ENCODE measurements at regions not wholly inside any gene's neighbourhood (a gene's known extent, or its start where the extent isn't known, plus 50 kb on each side); places are given as distances from the start of the nearest gene placed in this dataset.
"Not testable (repeated sequence)": the region's sequence is repeated elsewhere in the genome, so short reads cannot be mapped to it uniquely, and the experiment has no call there.

DNA sequence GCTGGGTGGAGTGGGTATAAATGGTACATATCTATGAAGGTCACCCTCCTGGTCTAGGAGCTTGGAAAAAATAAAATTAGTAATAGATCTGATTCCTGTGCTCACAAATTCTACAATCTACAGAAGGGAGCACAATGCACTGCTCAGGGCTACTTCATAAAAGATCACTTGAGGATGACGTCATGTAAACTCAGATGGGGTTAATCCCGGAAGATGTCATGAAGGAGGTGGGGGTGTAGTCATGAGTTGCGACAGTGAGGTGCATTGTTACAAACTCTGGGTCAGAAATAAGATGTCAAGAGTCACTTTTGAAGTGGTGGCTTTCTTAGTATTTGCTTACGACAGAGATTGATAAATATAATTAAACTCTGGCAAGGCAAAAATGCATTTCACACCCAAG, 68.2 kb downstream of the LHX9 start:
- ATAC-seq (no peak), DNase-seq (no peak)
- intact Hi-C loops (cut with micrococcal nuclease), result no loop called here

DNA sequence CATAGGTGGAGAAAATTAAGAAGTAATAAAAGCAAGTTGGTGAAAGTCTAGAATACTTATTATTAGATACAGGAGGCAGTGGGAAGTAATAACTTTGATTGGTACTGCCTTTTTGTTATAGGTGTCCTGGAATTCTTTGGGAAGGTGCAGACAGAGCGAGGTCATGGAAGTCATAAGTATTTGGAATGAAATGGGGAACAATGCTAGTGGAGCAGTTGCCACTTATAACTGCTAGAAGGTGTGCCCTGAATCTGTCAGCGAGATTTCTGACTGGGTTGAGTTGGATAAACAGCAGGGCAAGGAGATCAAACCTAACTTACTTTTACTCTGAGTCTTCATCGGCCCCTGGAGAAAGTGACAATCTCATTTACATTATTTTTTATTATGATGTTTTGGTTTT, 69.6 kb downstream of the LHX9 start:
- ATAC-seq, result peak; percentile 83
- intact Hi-C loops (cut with micrococcal nuclease), result no loop called here
- DNase-seq, result no peak

DNA sequence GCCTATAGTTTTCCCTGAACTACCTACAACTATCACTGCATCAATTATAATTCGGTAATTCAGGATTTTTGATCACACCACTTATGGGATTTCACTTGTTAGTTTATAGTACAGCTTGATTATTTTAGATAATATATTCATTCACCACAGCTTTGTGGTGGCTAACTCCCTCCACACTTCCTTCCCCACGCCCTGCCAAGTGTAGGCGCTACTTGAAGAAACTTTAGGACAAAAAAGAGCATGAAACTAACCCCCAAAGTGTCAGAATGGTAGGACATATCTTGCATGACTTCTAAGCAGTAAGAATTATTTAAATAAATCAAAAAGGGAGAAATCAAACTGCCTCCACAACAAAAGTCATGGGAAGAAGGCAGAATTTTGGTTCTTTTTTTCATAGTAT, 70.1 kb downstream of the LHX9 start:
- intact Hi-C loops (cut with micrococcal nuclease), result no loop called here
- no peak for DNase-seq
- no peak for ATAC-seq

DNA sequence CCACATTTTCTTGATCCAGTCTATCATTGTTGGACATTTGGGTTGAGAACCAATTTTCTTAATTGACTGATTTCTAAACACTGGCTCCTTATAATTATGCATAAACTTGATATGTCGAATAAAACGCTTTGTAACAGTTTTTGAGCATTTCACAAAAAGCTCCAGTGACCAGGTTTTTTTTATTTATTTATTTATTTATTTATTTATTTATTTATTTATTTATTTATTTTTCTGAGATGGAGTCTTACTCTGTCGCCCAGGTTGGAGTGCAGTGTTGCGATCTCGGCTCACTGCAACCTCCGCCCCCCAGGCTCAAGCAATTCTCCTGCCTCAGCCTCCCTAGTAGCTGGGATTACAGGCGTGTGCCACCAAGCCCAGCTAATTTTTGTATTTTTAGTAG, 71.4 kb downstream of the LHX9 start:
- ATAC-seq; intact Hi-C loops (cut with micrococcal nuclease); DNase-seq: not testable (repeated sequence)

DNA sequence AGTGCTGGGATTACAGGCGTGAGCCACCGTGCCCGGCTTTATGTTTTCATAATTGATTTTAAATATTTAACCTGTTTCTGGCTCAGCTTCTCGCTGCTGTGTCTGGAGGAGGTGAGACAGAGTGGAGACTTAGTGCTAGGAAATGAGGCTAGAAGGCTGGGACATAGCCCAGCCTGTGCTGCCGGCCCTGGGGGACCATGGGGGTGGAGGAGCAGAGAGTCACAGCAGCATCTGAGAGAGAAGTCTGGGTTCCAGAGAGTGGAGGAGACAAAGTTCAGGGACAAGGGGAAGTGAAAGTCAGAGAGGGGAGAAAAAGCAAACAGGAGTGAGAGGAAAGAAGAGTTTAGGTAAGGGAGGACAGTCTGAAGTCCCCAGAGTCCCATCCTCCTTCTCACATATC, 71.9 kb downstream of the LHX9 start:
- intact Hi-C loops (cut with micrococcal nuclease), result no loop called here
- no peak for DNase-seq
- no peak for ATAC-seq

DNA sequence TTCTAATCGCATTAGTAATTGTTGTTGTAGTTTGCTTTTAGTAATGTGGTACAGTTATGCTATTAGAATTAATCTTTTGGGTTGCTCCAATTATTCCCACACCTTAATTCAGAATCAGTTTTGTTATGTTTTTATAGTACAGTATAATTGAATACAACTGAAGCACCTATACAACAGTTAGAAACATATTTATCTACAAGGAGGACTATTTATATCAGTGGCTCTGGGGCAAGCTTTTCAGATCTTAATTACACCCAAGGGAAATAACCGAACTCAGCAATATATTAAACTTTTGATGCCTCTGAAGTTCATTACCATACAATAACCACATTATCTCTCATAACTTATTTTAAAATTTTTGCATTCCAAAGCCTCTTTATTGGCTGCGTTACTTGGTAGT, 74.4 kb downstream of the LHX9 start:
- ATAC-seq, result no peak
- intact Hi-C loops (cut with micrococcal nuclease), result no loop called here
- no peak for DNase-seq

DNA sequence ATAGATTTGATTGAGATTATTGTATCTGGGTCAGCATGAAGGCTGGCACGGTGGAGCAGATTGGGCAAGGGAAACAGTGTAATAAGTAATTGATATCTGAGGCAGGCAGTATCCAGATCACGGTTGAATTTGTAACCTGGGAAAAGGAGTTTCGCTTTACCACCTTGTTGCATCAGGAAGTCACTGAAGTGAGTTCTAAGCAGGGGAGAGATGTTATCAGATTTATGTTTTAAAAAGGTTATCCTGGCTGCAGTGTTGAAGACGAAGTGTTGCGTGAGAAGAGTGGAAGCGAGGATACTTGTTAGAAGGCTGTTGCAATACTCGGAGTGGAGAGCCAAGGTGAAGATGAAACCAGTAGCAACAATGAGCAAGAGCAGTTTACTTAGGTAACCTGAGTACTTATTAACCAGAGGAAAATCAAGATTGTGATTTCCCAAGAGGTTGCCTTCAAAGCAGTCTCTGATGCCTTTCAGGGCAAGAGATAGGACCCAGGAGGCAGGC, 77.8 kb downstream of the LHX9 start:
- ATAC-seq, result no peak
- no peak for DNase-seq
- intact Hi-C loops (cut with micrococcal nuclease), result no loop called here

DNA sequence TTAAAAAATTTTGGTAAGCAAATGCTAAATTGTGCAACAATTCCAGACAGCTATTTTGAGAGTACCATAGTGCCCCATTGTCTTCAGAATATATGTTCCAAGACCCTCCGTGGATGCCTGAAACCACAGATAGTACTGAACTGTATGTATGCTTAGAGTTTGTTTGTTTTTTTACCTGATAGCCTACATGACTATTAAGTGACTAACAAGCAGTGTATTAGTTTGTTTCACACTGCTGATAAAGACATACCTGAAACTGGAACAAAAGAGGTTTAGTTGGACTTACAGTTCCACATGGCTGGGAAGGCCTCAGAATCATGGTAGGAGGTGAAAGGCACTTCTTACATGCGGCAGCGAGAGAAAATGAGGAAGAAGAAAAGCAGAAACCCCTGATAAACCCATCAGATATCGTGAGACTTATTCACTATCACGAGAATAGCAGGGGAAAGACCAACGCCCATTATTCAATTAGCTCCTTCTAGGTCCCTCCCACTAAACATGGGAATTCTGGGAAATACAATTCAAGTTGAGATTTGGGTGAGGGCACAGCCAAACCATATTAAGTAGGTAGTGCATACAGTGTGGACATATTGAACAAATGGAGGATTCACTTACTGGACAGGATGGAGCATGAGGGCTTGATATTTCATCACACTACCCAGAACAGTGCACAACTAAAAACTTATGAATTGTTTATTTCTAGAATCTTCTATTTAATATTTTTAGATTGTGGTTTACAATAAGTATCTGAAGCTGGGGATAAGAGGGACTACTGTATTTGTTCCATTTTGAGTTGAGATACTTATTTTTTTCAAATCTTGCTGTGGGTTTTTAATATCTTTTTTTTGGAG, 78.5 kb downstream of the LHX9 start:
- intact Hi-C loops (cut with micrococcal nuclease), result no loop called here

DNA sequence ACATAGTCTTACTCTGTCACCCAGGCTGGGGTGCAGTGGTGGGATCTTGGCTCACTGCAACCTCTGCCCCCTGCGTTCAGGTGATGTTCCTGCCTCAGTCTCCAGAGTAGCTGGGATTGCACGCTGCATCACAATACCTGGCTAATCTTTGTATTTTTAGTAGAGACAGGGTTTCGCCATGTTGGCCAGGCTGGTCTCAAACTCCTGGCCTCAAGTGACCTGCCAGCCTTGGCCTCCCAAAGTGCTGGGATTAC, 79.0 kb downstream of the LHX9 start:
- intact Hi-C loops (cut with micrococcal nuclease); ATAC-seq; DNase-seq: not testable (repeated sequence)

More for the DNA sequence above, 78.5 kb downstream of the LHX9 start:
- ATAC-seq (no peak), DNase-seq (no peak)

DNA sequence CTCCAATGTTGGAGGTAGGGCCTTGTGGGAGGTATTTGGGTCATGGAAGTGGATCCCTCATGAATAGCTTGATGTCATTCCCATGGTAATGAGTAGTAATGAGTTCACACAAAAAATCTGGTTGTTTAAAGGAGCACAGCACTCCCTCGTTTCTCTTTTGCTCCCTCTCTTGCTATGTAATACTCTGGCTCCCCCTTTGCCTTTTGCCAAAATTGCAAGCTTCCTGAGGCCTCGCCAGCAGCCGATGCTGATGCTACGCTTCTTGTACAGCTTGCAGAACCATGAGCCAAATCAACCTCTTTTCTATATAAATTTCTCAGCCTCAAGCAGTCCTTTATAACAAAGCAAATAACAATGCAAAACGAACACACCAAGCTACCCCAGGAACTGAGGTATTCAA, 80.9 kb downstream of the LHX9 start:
- DNase-seq, result no peak
- intact Hi-C loops (cut with micrococcal nuclease), result no loop called here
- no peak for ATAC-seq

DNA sequence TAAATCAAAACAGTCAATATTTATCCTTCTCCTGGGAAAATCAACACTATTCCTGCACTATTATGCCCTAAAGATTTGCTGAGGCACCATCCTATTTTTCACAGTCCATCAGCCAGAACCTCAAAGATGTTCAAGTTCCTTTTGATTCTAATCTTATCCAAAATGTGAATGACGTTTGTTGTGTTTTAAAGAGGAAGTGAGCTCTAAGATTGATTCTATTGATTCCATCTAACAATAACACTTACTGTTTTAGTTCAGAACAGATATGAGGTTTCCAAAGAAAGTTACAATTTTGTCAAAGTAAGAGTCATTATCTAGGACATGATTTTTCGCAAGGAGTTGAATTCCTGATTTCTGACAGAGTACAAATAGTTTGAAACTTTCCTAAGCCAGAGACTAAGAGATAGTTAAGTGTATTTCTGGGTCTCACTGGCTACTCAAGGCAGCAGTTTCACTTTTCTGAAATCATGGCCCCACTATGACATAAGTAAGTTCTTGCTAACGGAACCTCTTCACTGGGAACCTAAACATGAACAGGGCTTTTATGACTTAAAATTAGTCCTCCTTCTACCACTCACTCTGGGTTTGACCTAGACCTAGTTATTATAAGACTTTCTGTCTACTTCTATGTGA, 84.7 kb downstream of the LHX9 start:
- ATAC-seq (no peak), DNase-seq (no peak)
- intact Hi-C loops (cut with micrococcal nuclease), result no loop called here

DNA sequence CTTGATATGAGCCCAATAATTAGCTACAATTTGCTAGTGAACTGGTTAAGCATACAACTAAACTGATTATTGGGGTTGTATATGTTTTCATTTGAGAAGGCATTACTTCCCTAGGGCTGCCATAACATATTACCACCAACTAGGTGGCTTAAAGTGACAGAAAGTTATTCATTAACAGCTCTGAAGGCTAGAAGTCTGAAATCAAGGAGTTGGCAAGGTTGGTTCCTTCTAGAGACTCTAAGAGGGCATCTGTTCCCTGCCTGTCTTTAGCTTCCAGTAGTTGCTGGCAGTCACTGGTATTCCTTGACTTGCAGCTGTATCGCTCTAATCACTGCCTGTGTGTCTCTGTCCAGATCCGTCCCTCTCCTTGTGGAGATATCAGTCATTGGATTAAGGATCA, 86.3 kb downstream of the LHX9 start:
- intact Hi-C loops (cut with micrococcal nuclease), result no loop called here
- ATAC-seq, result no peak
- DNase-seq, result no peak

DNA sequence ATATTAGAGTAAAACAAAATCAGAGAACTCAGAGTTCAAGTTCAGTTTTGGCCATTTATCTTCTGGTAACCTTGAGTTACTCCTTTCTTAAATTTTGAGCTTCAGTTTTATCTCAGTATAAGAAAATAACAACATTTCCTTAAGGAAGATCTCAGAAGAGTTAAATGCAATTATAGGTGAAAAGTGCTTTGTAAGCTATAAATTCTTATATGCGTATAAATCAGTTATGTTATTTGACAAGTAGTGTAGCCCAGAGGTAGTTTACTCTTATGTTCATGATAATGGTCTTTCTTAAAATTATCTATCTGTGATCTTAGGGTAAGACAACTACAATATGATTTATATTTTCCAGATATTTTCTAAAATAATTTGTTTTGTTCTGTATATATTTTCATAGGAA, 89.8 kb downstream of the LHX9 start:
- DNase-seq (no peak), ATAC-seq (no peak)
- intact Hi-C loops (cut with micrococcal nuclease), result no loop called here

DNA sequence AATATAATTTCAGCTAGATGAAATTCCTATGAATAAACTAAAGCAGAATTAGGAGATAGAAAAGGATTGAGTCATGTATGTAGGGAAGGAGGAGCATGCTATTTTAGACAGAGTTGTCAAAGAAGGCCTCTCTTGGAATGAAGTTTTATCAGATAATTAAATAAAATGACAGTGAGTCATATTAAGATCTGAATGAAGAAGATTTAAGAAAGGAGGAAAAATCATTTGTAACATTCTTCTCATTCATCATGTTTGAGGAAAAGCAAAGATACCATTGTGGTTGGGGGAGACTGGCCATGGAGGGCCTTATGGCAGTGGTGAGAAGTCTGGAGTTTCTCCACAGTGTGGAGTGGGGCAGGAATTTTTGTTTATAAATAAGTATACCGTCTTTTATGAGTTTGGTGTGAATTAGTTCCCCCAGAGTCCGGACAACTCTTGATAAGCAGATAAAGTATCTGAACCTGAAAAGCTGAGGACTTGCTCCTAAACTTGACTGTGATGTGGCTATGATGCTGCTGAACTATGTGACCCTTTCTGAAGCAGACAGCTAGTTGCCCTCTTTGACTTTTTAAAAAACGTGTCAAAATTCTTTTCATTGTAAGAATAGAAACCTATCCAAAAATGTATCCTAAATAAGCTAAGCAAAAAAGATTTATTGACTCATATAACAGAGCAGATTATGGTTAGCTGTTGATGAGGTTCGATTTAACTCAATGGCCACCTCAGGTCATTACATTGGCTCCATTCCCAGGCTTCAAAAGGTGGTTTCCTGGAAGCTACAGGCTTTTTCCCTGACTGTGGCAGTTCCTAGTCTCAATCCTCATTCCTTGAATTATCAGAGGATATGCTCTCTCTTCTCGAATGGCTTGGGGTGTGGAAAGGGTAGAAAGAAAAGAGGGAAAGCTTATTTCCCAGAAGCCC, 90.8 kb downstream of the LHX9 start:
- no peak for DNase-seq
- intact Hi-C loops (cut with micrococcal nuclease), result no loop called here
- ATAC-seq, result no peak

DNA sequence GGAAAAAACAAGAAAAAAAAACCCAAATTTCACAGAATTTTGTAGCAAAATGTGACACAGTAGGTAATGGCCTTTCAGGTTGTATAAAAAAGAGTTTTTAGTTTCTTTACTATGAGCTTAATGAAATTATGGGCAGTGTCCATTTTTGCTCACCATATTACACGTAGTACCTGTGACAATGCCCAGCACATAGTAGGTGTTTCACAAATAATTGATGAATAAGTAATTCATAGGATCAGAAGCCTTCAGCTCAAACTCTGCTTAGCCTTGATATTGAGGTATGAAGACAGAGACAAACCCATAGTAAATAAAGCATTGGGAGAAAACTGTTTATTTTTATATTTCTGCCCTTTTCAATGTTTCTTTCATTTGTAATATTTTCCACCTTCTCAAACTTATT, 97.2 kb downstream of the LHX9 start:
- no peak for DNase-seq
- ATAC-seq, result no peak
- intact Hi-C loops (cut with micrococcal nuclease), result no loop called here

DNA sequence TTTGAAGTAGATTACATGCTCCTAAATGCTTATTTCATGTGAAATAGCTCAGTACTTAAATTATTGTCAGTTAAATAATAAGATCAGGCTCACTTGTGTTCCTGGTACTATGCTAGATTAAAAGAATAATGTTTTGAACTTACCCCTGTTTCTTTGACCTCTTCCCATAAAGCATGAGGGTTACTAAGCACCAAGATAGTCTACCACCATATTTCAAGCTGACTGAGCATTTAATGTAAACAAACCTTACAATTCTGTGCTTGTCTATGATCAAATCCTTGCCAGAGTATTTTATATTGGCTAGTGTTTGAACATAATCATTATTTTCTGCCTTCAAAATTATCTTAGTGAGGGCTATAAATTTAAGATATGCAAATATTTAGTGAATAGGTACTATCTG, 98.1 kb downstream of the LHX9 start:
- intact Hi-C loops (cut with micrococcal nuclease), result no loop called here
- DNase-seq, result no peak

DNA sequence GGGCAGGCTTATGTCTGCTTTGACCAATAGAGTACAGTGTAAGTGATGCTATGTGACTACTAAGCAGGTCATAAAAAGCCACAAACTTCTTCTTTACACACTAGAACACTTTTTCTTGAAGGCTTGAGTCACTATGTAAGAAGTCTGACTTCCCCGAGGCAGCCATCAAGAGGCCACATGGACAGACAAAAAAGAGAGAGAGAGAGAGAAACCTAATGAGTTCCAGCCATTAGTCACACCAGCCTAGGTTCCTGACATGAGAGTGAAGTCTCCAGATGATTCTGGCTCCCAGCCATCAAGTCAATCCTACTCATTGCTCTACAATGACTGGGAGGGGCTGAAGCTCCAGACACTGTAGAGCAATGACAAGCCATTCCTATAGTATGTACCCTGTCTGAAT, 101.4 kb downstream of the LHX9 start:
- intact Hi-C loops (cut with micrococcal nuclease), result no loop called here
- no peak for ATAC-seq
- DNase-seq, result no peak

More for the DNA sequence above, 98.1 kb downstream of the LHX9 start:
- no peak for ATAC-seq

DNA sequence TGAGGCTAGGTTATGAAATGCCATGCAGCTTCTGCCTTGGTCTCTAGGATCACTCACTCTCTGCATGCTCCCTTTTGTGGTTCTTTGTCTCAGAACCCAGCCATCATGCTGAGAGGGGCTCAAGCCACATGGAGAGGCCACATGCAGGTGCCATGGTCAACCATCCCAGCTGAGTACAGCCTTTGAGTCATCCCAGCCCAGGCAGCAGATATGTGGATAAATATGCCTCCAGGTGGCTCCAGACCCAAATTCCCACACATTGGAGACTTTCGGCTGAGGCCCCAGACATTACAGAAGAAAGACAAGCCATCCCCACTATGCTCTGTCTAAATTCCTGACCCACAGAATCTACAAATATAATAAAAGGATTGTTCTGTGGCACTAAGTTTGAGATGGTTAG, 102.0 kb downstream of the LHX9 start:
- DNase-seq (no peak), ATAC-seq (no peak)
- intact Hi-C loops (cut with micrococcal nuclease), result no loop called here

DNA sequence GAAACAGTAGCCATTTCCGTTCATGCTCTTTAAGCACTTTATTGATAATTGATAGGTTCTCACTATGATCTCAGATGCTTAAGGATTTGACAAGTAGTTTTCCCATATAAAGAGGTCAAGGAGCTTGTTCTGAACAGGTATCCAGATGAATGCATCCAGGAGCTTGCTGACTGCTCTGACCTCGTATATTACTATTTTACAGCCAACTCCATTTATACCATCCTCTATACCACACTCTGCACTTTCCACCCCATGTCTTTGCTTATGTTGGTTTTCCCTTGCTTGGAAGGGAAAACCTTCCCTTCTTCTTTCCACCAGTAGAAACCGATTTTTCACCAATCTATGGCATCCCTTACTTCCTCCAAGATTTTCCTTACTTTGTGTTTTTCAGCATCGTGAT, 107.2 kb downstream of the LHX9 start:
- DNase-seq, result no peak
- ATAC-seq, result no peak
- intact Hi-C loops (cut with micrococcal nuclease), result no loop called here

DNA sequence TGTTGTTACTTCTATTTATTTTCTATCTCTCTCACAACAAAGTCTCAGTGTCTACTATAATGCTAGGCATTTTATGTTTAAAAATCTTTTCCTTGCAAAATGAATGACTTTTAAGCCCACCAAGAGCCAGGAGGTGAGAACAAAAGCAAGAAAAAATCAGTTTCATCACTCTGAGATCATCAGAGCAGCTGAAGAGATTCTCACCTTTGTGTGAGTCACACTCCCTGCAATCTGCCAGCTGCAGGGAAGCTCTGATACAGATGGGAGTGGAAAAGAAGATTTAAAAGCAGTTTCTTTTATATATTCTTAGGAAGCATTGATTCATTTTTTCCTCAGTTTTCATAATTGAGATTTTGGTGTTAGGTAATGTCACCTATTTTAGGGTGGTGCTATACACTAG, 107.6 kb downstream of the LHX9 start:
- DNase-seq, result no peak
- ATAC-seq, result no peak

More for the DNA sequence above, 107.6 kb downstream of the LHX9 start:
- intact Hi-C loops (cut with micrococcal nuclease), result no loop called here

Measured in left ventricle myocardium superior (tissue), 1 donor.